PFSK-1 (cell line): ENCODE measurements at regions not wholly inside any gene's neighbourhood (a gene's known extent, or its start where the extent isn't known, plus 50 kb on each side); places are given as distances from the start of the nearest gene placed in this dataset.

Experiments used
- POLR2AphosphoS5 ChIP-seq: IDR thresholded peaks from 2 replicates; pipeline ENCODE4 v1.6.1; 2012; ENCODE audit warnings: low read depth, mild to moderate bottlenecking, control low read depth, low read length, moderate library complexity
- TF ChIP-seq, protein P1 (sequence below), 2 experiments: IDR thresholded peaks; 2 replicates each; pipeline versions ENCODE4 v1.6.1 to v1.8.0; 2011 to 2012; ENCODE audit warnings: low read depth in 2 of 2, low read length in 2 of 2, control low read depth in 1 of 2, inconsistent platforms in 1 of 2, mild to moderate bottlenecking in 1 of 2, moderate library complexity in 1 of 2; ENCODE audit not compliant: insufficient read depth in 1 of 2

DNA sequence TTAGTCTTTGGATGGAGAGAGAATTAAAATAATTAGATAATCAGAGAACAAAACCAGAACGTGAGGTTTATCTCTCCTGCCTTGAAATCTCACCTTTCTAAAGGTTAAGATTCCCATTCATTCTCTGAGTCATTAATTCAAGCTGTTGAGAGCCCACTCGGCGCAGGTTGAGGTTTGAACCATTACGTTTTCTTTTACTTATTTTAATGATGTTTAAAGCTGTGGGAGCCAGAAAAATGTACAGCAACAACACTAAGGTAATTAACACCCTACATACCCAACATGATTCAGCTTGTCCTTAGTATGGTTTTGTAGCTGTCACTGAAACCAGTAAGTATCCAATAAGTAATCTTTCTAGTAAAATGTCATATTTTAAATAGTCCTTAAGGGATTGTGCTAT lies 153.0 kb upstream of the ANK3 start:
- TF ChIP-seq POLR2AphosphoS5 = no peak
- TF ChIP-seq, protein P1, sequence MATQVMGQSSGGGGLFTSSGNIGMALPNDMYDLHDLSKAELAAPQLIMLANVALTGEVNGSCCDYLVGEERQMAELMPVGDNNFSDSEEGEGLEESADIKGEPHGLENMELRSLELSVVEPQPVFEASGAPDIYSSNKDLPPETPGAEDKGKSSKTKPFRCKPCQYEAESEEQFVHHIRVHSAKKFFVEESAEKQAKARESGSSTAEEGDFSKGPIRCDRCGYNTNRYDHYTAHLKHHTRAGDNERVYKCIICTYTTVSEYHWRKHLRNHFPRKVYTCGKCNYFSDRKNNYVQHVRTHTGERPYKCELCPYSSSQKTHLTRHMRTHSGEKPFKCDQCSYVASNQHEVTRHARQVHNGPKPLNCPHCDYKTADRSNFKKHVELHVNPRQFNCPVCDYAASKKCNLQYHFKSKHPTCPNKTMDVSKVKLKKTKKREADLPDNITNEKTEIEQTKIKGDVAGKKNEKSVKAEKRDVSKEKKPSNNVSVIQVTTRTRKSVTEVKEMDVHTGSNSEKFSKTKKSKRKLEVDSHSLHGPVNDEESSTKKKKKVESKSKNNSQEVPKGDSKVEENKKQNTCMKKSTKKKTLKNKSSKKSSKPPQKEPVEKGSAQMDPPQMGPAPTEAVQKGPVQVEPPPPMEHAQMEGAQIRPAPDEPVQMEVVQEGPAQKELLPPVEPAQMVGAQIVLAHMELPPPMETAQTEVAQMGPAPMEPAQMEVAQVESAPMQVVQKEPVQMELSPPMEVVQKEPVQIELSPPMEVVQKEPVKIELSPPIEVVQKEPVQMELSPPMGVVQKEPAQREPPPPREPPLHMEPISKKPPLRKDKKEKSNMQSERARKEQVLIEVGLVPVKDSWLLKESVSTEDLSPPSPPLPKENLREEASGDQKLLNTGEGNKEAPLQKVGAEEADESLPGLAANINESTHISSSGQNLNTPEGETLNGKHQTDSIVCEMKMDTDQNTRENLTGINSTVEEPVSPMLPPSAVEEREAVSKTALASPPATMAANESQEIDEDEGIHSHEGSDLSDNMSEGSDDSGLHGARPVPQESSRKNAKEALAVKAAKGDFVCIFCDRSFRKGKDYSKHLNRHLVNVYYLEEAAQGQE (IDR thresholded peaks at IDR 0.05; ENCODE audit: insufficient read depth in 1 of 2, low read depth in 2 of 2, low read length in 2 of 2) = no peak
